Epithelial cell of esophagus (primary cell): ENCODE measurements at regions not wholly inside any gene's neighbourhood (a gene's known extent, or its start where the extent isn't known, plus 50 kb on each side); places are given as distances from the start of the nearest gene placed in this dataset.

Experiments used
- DNase-seq: peaks from one replicate; pipeline ENCODE4 v3.0.0; 2010; ENCODE audit warnings: low read depth
- H3K4me3 ChIP-seq: 2 replicates; pipeline ENCODE4 v1.5.1; 2011; ENCODE audit warnings: mild to moderate bottlenecking, low read length, control low read depth
- CTCF ChIP-seq: IDR thresholded peaks from 2 replicates; pipeline ENCODE4 v1.5.1; 2011; ENCODE audit warnings: low read depth, mild to moderate bottlenecking, low read length, control low read depth, inconsistent platforms; ENCODE audit not compliant: insufficient read depth; ENCODE audit errors: missing control alignments

DNA sequence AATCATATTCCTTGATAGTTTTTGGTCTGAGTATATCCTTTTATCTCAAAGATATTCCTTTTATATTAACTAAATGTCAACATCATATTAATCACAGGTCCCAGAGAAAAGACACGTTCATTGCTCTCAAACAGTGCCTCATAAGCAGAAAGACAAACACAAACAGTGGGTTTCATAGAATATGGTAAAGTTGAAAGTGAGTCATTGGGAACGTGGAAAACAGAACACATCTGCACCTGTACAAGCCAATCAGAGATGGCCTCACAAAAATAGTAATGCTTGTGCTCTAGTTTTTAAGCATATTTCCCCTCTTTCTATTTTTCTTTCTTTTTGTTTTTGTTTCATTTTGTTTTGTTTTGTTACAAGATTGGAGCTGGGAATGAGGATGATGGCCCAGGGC, 328.4 kb upstream of the MAP2 start:
- no peak overlapping the region for H3K4me3 ChIP-seq
- TF ChIP-seq CTCF, result no peak
- DNase-seq, result peak; percentile 4

- H3K4me3 ChIP-seq, result no peak overlapping the region
- no peak for TF ChIP-seq CTCF
- DNase-seq, result no peak
These were observed 326.7 kb upstream of the MAP2 start for GRCh38 chr2:209097168-209097567.

GRCh38 chr2:209102319-209102718, 321.5 kb upstream of the MAP2 start:
- H3K4me3 ChIP-seq, result no peak overlapping the region
- no peak for TF ChIP-seq CTCF
- no peak for DNase-seq

DNA sequence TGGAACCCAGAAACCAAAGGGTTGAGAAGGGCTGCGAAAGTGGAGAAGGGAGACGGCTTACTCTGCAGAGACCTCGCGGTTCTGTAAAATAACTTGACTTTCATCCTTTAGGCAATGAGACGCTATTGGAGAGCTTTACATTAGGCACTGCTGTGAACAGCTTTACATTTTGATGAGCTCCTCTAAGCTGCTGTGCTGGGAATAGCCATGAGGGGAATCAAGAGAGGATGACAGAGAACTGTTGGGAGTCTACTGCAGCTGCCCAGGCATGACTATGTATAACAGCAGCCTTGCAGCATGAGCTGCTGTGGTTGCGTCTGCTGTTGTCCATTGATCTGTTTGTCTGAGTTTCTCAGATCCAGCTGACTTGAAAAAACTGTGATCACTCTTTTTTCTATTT, 310.8 kb upstream of the MAP2 start:
- TF ChIP-seq CTCF, result no peak
- no peak overlapping the region for H3K4me3 ChIP-seq
- DNase-seq, result no peak

- no peak overlapping the region for H3K4me3 ChIP-seq
- no peak for TF ChIP-seq CTCF
- no peak for DNase-seq
These were observed 309.1 kb upstream of the MAP2 start for GRCh38 chr2:209114588-209115240.

- TF ChIP-seq CTCF, result no peak
- no peak overlapping the region for H3K4me3 ChIP-seq
- no peak for DNase-seq
These were observed 302.2 kb upstream of the MAP2 start for GRCh38 chr2:209121691-209122090.

DNA sequence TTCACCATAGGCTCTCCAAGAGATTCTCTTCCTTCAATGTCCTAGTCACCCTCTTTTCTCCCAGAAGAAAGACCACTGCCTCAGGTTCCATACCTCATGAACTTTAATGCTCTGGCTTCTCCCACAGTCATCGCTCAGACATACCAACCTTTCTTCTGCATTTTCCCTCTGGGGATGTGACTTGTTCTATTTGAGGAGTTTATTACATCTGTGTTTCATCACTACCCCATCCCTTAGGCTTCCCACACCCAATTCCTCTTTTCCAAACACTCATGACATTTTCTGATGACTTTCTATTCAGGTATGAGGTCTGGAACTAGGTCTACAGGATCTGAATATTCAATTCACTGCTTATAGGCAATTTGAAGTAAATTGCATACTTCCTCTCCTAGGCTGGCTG, 298.6 kb upstream of the MAP2 start:
- no peak for TF ChIP-seq CTCF
- peak; percentile 63 for DNase-seq
- H3K4me3 ChIP-seq, result no peak overlapping the region
